ENCODE measurements at regions not wholly inside any gene's neighbourhood (a gene's known extent, or its start where the extent isn't known, plus 50 kb on each side); places are given as distances from the start of the nearest gene placed in this dataset.

- Histone ChIP-seq H3K79me2 (ENCODE audit: low read length) (no peaks in the 10 kb centered on the region), H3K27ac (ENCODE audit: low read length) (no peak overlapping the region), H3K9ac (ENCODE audit: low read length) (no peak overlapping the region), H3K27me3 (ENCODE audit: low read depth, low read length) (no peaks in the 10 kb centered on the region), H3K36me3 (replicated peaks; ENCODE audit: low read depth, low read length) (no peaks in the 10 kb centered on the region), H3K4me1 (ENCODE audit: low read length) (peaks cover 10% of the 10 kb centered on the region), H2AFZ (ENCODE audit: low read depth, low read length) (no peak overlapping the region), H3K4me3 (ENCODE audit: low read length) (no peak overlapping the region), H3K9me3 (ENCODE audit: insufficient read depth, low read length) (no peaks in the 10 kb centered on the region), H4K20me1 (ENCODE audit: insufficient read depth, low read length) (no peaks in the 10 kb centered on the region), H3K4me2 (ENCODE audit: low read length) (no peak overlapping the region)
- TF ChIP-seq CTCF (IDR thresholded peaks at IDR 0.05; ENCODE audit: low read depth, low read length) (no peak), EZH2phosphoT487 (IDR thresholded peaks at IDR 0.05; ENCODE audit: low read depth) (no peak)
Observed at GRCh38 chr6:105545228-105545920, 142.5 kb upstream of the PREP start.

- H3K27ac ChIP-seq (ENCODE audit: low read length), result no peak overlapping the region
- H3K4me3 ChIP-seq (ENCODE audit: low read length), result no peak overlapping the region
Observed at GRCh38 chr6:105539911-105540310, 137.0 kb upstream of the PREP start.

GRCh38 chr6:105537981-105538578, 135.2 kb upstream of the PREP start:
- Histone ChIP-seq H3K4me2 (ENCODE audit: low read length) (no peak overlapping the region), H3K4me3 (ENCODE audit: low read length) (no peak overlapping the region), H3K27me3 (ENCODE audit: low read depth, low read length) (no peaks in the 10 kb centered on the region), H3K36me3 (replicated peaks; ENCODE audit: low read depth, low read length) (no peaks in the 10 kb centered on the region), H4K20me1 (ENCODE audit: insufficient read depth, low read length) (no peaks in the 10 kb centered on the region), H3K9me3 (ENCODE audit: insufficient read depth, low read length) (no peaks in the 10 kb centered on the region), H3K79me2 (ENCODE audit: low read length) (no peaks in the 10 kb centered on the region), H3K27ac (ENCODE audit: low read length) (no peak overlapping the region), H2AFZ (ENCODE audit: low read depth, low read length) (no peak overlapping the region), H3K9ac (ENCODE audit: low read length) (no peak overlapping the region), H3K4me1 (ENCODE audit: low read length) (no peaks in the 10 kb centered on the region)
- TF ChIP-seq CTCF (IDR thresholded peaks at IDR 0.05; ENCODE audit: low read depth, low read length), result no peak
- TF ChIP-seq EZH2phosphoT487 (IDR thresholded peaks at IDR 0.05; ENCODE audit: low read depth), result no peak

More at GRCh38 chr6:105539911-105540310, 137.0 kb upstream of the PREP start:
- TF ChIP-seq CTCF (IDR thresholded peaks at IDR 0.05; ENCODE audit: low read depth, low read length), result no peak
- Histone ChIP-seq H4K20me1 (ENCODE audit: insufficient read depth, low read length) (no peaks in the 10 kb centered on the region), H2AFZ (ENCODE audit: low read depth, low read length) (no peak overlapping the region), H3K4me2 (ENCODE audit: low read length) (no peak overlapping the region), H3K9me3 (ENCODE audit: insufficient read depth, low read length) (no peaks in the 10 kb centered on the region), H3K9ac (ENCODE audit: low read length) (no peak overlapping the region), H3K79me2 (ENCODE audit: low read length) (no peaks in the 10 kb centered on the region), H3K4me1 (ENCODE audit: low read length) (no peaks in the 10 kb centered on the region), H3K36me3 (replicated peaks; ENCODE audit: low read depth, low read length) (no peaks in the 10 kb centered on the region), H3K27me3 (ENCODE audit: low read depth, low read length) (no peaks in the 10 kb centered on the region)

GRCh38 chr6:105536961-105537360, 134.1 kb upstream of the PREP start:
- Histone ChIP-seq H3K4me1 (ENCODE audit: low read length) (no peaks in the 10 kb centered on the region), H3K9ac (ENCODE audit: low read length) (no peak overlapping the region), H3K27me3 (ENCODE audit: low read depth, low read length) (no peaks in the 10 kb centered on the region), H2AFZ (ENCODE audit: low read depth, low read length) (no peak overlapping the region), H3K27ac (ENCODE audit: low read length) (no peak overlapping the region), H3K9me3 (ENCODE audit: insufficient read depth, low read length) (no peaks in the 10 kb centered on the region), H3K36me3 (replicated peaks; ENCODE audit: low read depth, low read length) (no peaks in the 10 kb centered on the region), H4K20me1 (ENCODE audit: insufficient read depth, low read length) (no peaks in the 10 kb centered on the region), H3K4me3 (ENCODE audit: low read length) (no peak overlapping the region), H3K79me2 (ENCODE audit: low read length) (no peaks in the 10 kb centered on the region), H3K4me2 (ENCODE audit: low read length) (no peak overlapping the region)
- no peak for TF ChIP-seq EZH2phosphoT487 (IDR thresholded peaks at IDR 0.05; ENCODE audit: low read depth)
